GM18861 (cell line): ENCODE measurements at regions not wholly inside any gene's neighbourhood (a gene's known extent, or its start where the extent isn't known, plus 50 kb on each side); places are given as distances from the start of the nearest gene placed in this dataset.

Experiments used
- ATAC-seq: cut with Tn5 transposase; IDR thresholded peaks from one replicate; pipeline ENCODE4 v1.9.1; 2021; ENCODE audit not compliant: unreplicated experiment

- no peak for ATAC-seq
Measured at GRCh38 chr4:96894621-96895020, 1054.7 kb downstream of the PDHA2 start.

- ATAC-seq, result no peak
Measured at GRCh38 chr4:96895826-96896225, 1055.9 kb downstream of the PDHA2 start.

GRCh38 chr4:96912716-96913115, 1072.8 kb downstream of the PDHA2 start:
- ATAC-seq, result no peak

- ATAC-seq, result no peak
Measured at GRCh38 chr4:96913441-96914080, 1073.7 kb downstream of the PDHA2 start.

GRCh38 chr4:96916711-96917110, 1076.8 kb downstream of the PDHA2 start:
- ATAC-seq, result no peak

- ATAC-seq, result no peak
Measured at GRCh38 chr4:96936886-96937285, 1097.0 kb downstream of the PDHA2 start.

GRCh38 chr4:96946552-96946951, 1106.7 kb downstream of the PDHA2 start:
- no peak for ATAC-seq

- no peak for ATAC-seq
Measured at GRCh38 chr4:96952610-96953009, 1112.7 kb downstream of the PDHA2 start.

GRCh38 chr4:96955226-96955625, 1115.3 kb downstream of the PDHA2 start:
- ATAC-seq, result no peak

GRCh38 chr4:96955691-96956090, 1115.8 kb downstream of the PDHA2 start:
- ATAC-seq, result no peak

- no peak for ATAC-seq
Measured at GRCh38 chr4:96969455-96969854, 1129.6 kb downstream of the PDHA2 start.

- ATAC-seq, result no peak
Measured at GRCh38 chr4:96972920-96973319, 1133.0 kb downstream of the PDHA2 start.

GRCh38 chr4:96974295-96974694, 1134.4 kb downstream of the PDHA2 start:
- no peak for ATAC-seq

GRCh38 chr4:96983830-96984229, 1143.9 kb downstream of the PDHA2 start:
- ATAC-seq, result no peak

GRCh38 chr4:96986816-96987215, 1146.9 kb downstream of the PDHA2 start:
- ATAC-seq, result no peak

GRCh38 chr4:96991083-96991482, 1151.2 kb downstream of the PDHA2 start:
- no peak for ATAC-seq

GRCh38 chr4:96992443-96992842, 1150.8 kb downstream of the STPG2 start:
- no peak for ATAC-seq

GRCh38 chr4:96993560-96993959, 1149.7 kb downstream of the STPG2 start:
- ATAC-seq, result no peak

- no peak for ATAC-seq
Measured at GRCh38 chr4:97003715-97004114, 1139.6 kb downstream of the STPG2 start.

GRCh38 chr4:97013309-97013708, 1130.0 kb downstream of the STPG2 start:
- ATAC-seq, result no peak

GRCh38 chr4:97013711-97014110, 1129.6 kb downstream of the STPG2 start:
- ATAC-seq, result no peak

- no peak for ATAC-seq
Measured at GRCh38 chr4:97015301-97015700, 1128.0 kb downstream of the STPG2 start.

GRCh38 chr4:97016186-97016907, 1126.9 kb downstream of the STPG2 start:
- ATAC-seq, result no peak
